NCI-H2107 (cell line): ENCODE measurements at regions not wholly inside any gene's neighbourhood (a gene's known extent, or its start where the extent isn't known, plus 50 kb on each side); places are given as distances from the start of the nearest gene placed in this dataset.
"Not testable (repeated sequence)": the region's sequence is repeated elsewhere in the genome, so short reads cannot be mapped to it uniquely, and the experiment has no call there.

Experiments used
- DNase-seq: peaks from one replicate; lab custom pipeline; 2025; lab: John Stamatoyannopoulos, UW

- DNase-seq = no peak
Measured at GRCh38 chr10:31683682-31684081, 244.9 kb downstream of the ARHGAP12 start.

GRCh38 chr10:31679936-31680335, 248.7 kb downstream of the ARHGAP12 start:
- DNase-seq = no peak

- no peak for DNase-seq
Measured at GRCh38 chr10:31678575-31679516, 249.8 kb downstream of the ARHGAP12 start.

GRCh38 chr10:31678139-31678536, 250.5 kb downstream of the ARHGAP12 start:
- no peak for DNase-seq

- no peak for DNase-seq
Measured at GRCh38 chr10:31677195-31678138, 251.2 kb downstream of the ARHGAP12 start.

- DNase-seq = no peak
Measured at GRCh38 chr10:31675726-31676125, 252.9 kb downstream of the ARHGAP12 start.

GRCh38 chr10:31669357-31669756, 259.3 kb downstream of the ARHGAP12 start:
- no peak for DNase-seq

- no peak for DNase-seq
Measured at GRCh38 chr10:31668326-31668725, 260.3 kb downstream of the ARHGAP12 start.

- not testable (repeated sequence) for DNase-seq
Measured at GRCh38 chr10:31665764-31666279, 262.8 kb downstream of the ARHGAP12 start.

GRCh38 chr10:31664803-31665202, 263.8 kb downstream of the ARHGAP12 start:
- no peak for DNase-seq

GRCh38 chr10:31664071-31664470, 264.6 kb downstream of the ARHGAP12 start:
- not testable (repeated sequence) for DNase-seq

- DNase-seq = no peak
Measured at GRCh38 chr10:31660300-31660699, 268.3 kb downstream of the ARHGAP12 start.

- no peak for DNase-seq
Measured at GRCh38 chr10:31659665-31660064, 269.0 kb downstream of the ARHGAP12 start.

GRCh38 chr10:31657434-31657872, 271.2 kb downstream of the ARHGAP12 start:
- no peak for DNase-seq

- no peak for DNase-seq
Measured at GRCh38 chr10:31656851-31657433, 271.7 kb downstream of the ARHGAP12 start.

- DNase-seq = no peak
Measured at GRCh38 chr10:31652038-31652437, 276.6 kb downstream of the ARHGAP12 start.

GRCh38 chr10:31650010-31650409, 278.6 kb downstream of the ARHGAP12 start:
- no peak for DNase-seq

- DNase-seq = no peak
Measured at GRCh38 chr10:31648966-31649365, 279.7 kb downstream of the ARHGAP12 start.

GRCh38 chr10:31647861-31648260, 280.8 kb downstream of the ARHGAP12 start:
- DNase-seq = no peak

GRCh38 chr10:31646519-31646918, 282.1 kb downstream of the ARHGAP12 start:
- DNase-seq = no peak

- DNase-seq = no peak
Measured at GRCh38 chr10:31645786-31646185, 282.8 kb downstream of the ARHGAP12 start.
